MM.1S (cell line): ENCODE measurements at regions not wholly inside any gene's neighbourhood (a gene's known extent, or its start where the extent isn't known, plus 50 kb on each side); places are given as distances from the start of the nearest gene placed in this dataset.

Source experiments
- DNase-seq: peaks from one replicate; pipeline ENCODE4 v3.0.0-alpha.2; 2015
- H2AFZ ChIP-seq: fragments of 300-600 bp; sonication (generic); 2 replicates; pipeline ENCODE4 v1.6.0; 2016; ENCODE audit warnings: antibody characterized with exemption, low read length
- H3F3A ChIP-seq: fragments of 300-600 bp; sonication (generic); 2 replicates; pipeline ENCODE4 v1.6.1; 2016; ENCODE audit warnings: mild to moderate bottlenecking, antibody characterized with exemption, low read length, moderate library complexity, mixed read lengths; ENCODE audit not compliant: insufficient read depth
- H3K27ac ChIP-seq: fragments of 300-600 bp; sonication (generic); 2 replicates; pipeline ENCODE4 v1.5.1; 2016; ENCODE audit warnings: mild to moderate bottlenecking, low read length
- H3K27me3 ChIP-seq: fragments of 300-600 bp; sonication (generic); replicated peaks from 2 replicates; pipeline ENCODE4 v1.6.0; 2016; ENCODE audit warnings: low read length; ENCODE audit not compliant: insufficient read depth
- H3K36me3 ChIP-seq: fragments of 300-600 bp; sonication (generic); replicated peaks from 2 replicates; pipeline ENCODE4 v1.6.1; 2016; ENCODE audit warnings: mild to moderate bottlenecking, low read length, mixed read lengths; ENCODE audit not compliant: insufficient read depth
- H3K4me1 ChIP-seq: fragments of 300-600 bp; sonication (generic); 2 replicates; pipeline ENCODE4 v1.6.1; 2016; ENCODE audit warnings: low read length, mixed read lengths
- H3K4me2 ChIP-seq: fragments of 300-600 bp; sonication (generic); 2 replicates; pipeline ENCODE4 v1.6.0; 2016; ENCODE audit warnings: low read depth, low read length
- H3K4me3 ChIP-seq: fragments of 300-600 bp; sonication (generic); 2 replicates; pipeline ENCODE4 v1.5.1; 2016; ENCODE audit warnings: low read length, mixed read lengths
- H3K79me2 ChIP-seq: fragments of 300-600 bp; sonication (generic); 2 replicates; pipeline ENCODE4 v1.6.1; 2016; ENCODE audit warnings: mixed run types, low read length, mixed read lengths
- H3K9ac ChIP-seq: fragments of 300-600 bp; sonication (generic); 2 replicates; pipeline ENCODE4 v1.6.1; 2016; ENCODE audit warnings: low read length, mixed read lengths
- H3K9me2 ChIP-seq: fragments of 300-600 bp; sonication (generic); replicated peaks from 2 replicates; pipeline ENCODE4 v1.6.1; 2016; ENCODE audit warnings: mild to moderate bottlenecking, low read length, mixed read lengths; ENCODE audit not compliant: insufficient read depth
- H3K9me3 ChIP-seq: fragments of 300-600 bp; sonication (generic); replicated peaks from 2 replicates; pipeline ENCODE4 v1.6.1; 2016; ENCODE audit warnings: mild to moderate bottlenecking, low read length, mixed read lengths; ENCODE audit not compliant: insufficient read depth
- H4K20me1 ChIP-seq: fragments of 300-600 bp; sonication (generic); 2 replicates; pipeline ENCODE4 v1.6.1; 2016; ENCODE audit warnings: mild to moderate bottlenecking, low read length, moderate library complexity, mixed read lengths; ENCODE audit not compliant: insufficient read depth
- CTCF ChIP-seq: fragments of 300-600 bp; sonication (generic); IDR thresholded peaks from 2 replicates; pipeline ENCODE4 v1.5.1; 2016; ENCODE audit warnings: antibody characterized with exemption, low read length, mixed read lengths
- EZH2 ChIP-seq: fragments of 300-600 bp; sonication (generic); optimal IDR thresholded peaks from 2 replicates; pipeline ENCODE3; 2017; ENCODE audit warnings: low read depth, mild to moderate bottlenecking, antibody characterized with exemption, low read length, mixed read lengths
- EZH2phosphoT487 ChIP-seq: fragments of 300-600 bp; sonication (generic); IDR thresholded peaks from 2 replicates; pipeline ENCODE4 v1.6.1; 2018; ENCODE audit warnings: antibody characterized with exemption, low read length

GRCh38 chr4:1532549-1533395, 126.5 kb upstream of the NKX1-1 start:
- Histone ChIP-seq H4K20me1 (no peaks in the 10 kb centered on the region), H3K4me2 (no peak overlapping the region), H2AFZ (no peak overlapping the region), H3K9ac (no peak overlapping the region), H3F3A (no peaks in the 10 kb centered on the region), H3K4me3 (no peak overlapping the region), H3K4me1 (no peaks in the 10 kb centered on the region), H3K9me3 (no peaks in the 10 kb centered on the region), H3K36me3 (no peaks in the 10 kb centered on the region), H3K27ac (no peak overlapping the region), H3K79me2 (no peaks in the 10 kb centered on the region), H3K27me3 (no peaks in the 10 kb centered on the region; the same call in 1 of the 2 replicates), H3K9me2 (no peaks in the 10 kb centered on the region)
- DNase-seq, result no peak
- no peak for TF ChIP-seq EZH2phosphoT487
- TF ChIP-seq CTCF, result no peak
- TF ChIP-seq EZH2, result no peak

GRCh38 chr4:1531683-1532548, 125.7 kb upstream of the NKX1-1 start:
- Histone ChIP-seq H3K4me1 (no peaks in the 10 kb centered on the region), H4K20me1 (no peaks in the 10 kb centered on the region), H3K36me3 (no peaks in the 10 kb centered on the region), H3K9me3 (no peaks in the 10 kb centered on the region), H3K4me3 (no peak overlapping the region), H3K27me3 (no peaks in the 10 kb centered on the region; the same call in 1 of the 2 replicates), H3K9ac (no peak overlapping the region), H3K4me2 (no peak overlapping the region), H3K27ac (no peak overlapping the region), H3K9me2 (no peaks in the 10 kb centered on the region), H3K79me2 (no peaks in the 10 kb centered on the region), H2AFZ (no peak overlapping the region), H3F3A (no peaks in the 10 kb centered on the region)
- TF ChIP-seq CTCF (no peak), EZH2 (no peak), EZH2phosphoT487 (no peak)
- DNase-seq, result no peak

- no peaks in the 10 kb centered on the region for H3F3A ChIP-seq
- TF ChIP-seq CTCF (no peak), EZH2phosphoT487 (no peak), EZH2 (no peak)
- H4K20me1 ChIP-seq, result no peaks in the 10 kb centered on the region
- DNase-seq, result no peak
- H3K9ac ChIP-seq, result no peak overlapping the region
- H3K9me3 ChIP-seq, result no peaks in the 10 kb centered on the region
- H3K36me3 ChIP-seq, result no peaks in the 10 kb centered on the region
- H3K9me2 ChIP-seq, result no peaks in the 10 kb centered on the region
- H3K79me2 ChIP-seq, result no peaks in the 10 kb centered on the region
- H3K27me3 ChIP-seq, result peaks cover 3% of the 10 kb centered on the region; the same call in 1 of the 2 replicates
- H2AFZ ChIP-seq, result no peak overlapping the region
- no peak overlapping the region for H3K4me3 ChIP-seq
- no peak overlapping the region for H3K27ac ChIP-seq
- H3K4me1 ChIP-seq, result no peaks in the 10 kb centered on the region
- H3K4me2 ChIP-seq, result no peak overlapping the region
Observed at GRCh38 chr4:1530356-1530755, 124.1 kb upstream of the NKX1-1 start.
